Smooth muscle cell of the brain vasculature (primary cell): ENCODE measurements at regions not wholly inside any gene's neighbourhood (a gene's known extent, or its start where the extent isn't known, plus 50 kb on each side); places are given as distances from the start of the nearest gene placed in this dataset.

Source experiments
- DNase-seq: peaks from one replicate; pipeline ENCODE4 v3.0.0-alpha.2; 2012; ENCODE audit warnings: low read depth, low spot score

GRCh38 chr4:137070614-137071013 lies 461.7 kb downstream of the PCDH18 start:
- no peak for DNase-seq

- no peak for DNase-seq
Observed at GRCh38 chr4:137069473-137069872, 462.8 kb downstream of the PCDH18 start.

- no peak for DNase-seq
Observed at GRCh38 chr4:137067735-137068134, 464.6 kb downstream of the PCDH18 start.

GRCh38 chr4:137065311-137065710 lies 467.0 kb downstream of the PCDH18 start:
- DNase-seq, result no peak

- no peak for DNase-seq
Observed at GRCh38 chr4:137063961-137064360, 468.3 kb downstream of the PCDH18 start.

GRCh38 chr4:137043184-137043583 lies 489.1 kb downstream of the PCDH18 start:
- DNase-seq, result no peak

GRCh38 chr4:137039370-137039769 lies 492.9 kb downstream of the PCDH18 start:
- no peak for DNase-seq

- DNase-seq, result no peak
Observed at GRCh38 chr4:137032222-137032621, 500.1 kb downstream of the PCDH18 start.

GRCh38 chr4:137029026-137029425 lies 503.3 kb downstream of the PCDH18 start:
- no peak for DNase-seq

- no peak for DNase-seq
Observed at GRCh38 chr4:137025484-137026059, 506.7 kb downstream of the PCDH18 start.

GRCh38 chr4:137015426-137016409 lies 516.6 kb downstream of the PCDH18 start:
- no peak for DNase-seq

GRCh38 chr4:137000432-137000831 lies 531.9 kb downstream of the PCDH18 start:
- DNase-seq, result no peak

GRCh38 chr4:136992032-136992431 lies 540.3 kb downstream of the PCDH18 start:
- DNase-seq, result no peak

GRCh38 chr4:136985683-136986082 lies 546.6 kb downstream of the PCDH18 start:
- DNase-seq, result no peak

GRCh38 chr4:136967069-136967468 lies 565.2 kb downstream of the PCDH18 start:
- no peak for DNase-seq

- no peak for DNase-seq
Observed at GRCh38 chr4:136965478-136965877, 566.8 kb downstream of the PCDH18 start.

GRCh38 chr4:136962868-136963267 lies 569.4 kb downstream of the PCDH18 start:
- DNase-seq, result no peak

- DNase-seq, result no peak
Observed at GRCh38 chr4:136946307-136946907, 585.9 kb downstream of the PCDH18 start.

GRCh38 chr4:136939781-136940180 lies 592.5 kb downstream of the PCDH18 start:
- DNase-seq, result no peak

- DNase-seq, result no peak
Observed at GRCh38 chr4:136935871-136936270, 596.4 kb downstream of the PCDH18 start.

GRCh38 chr4:136935305-136935704 lies 597.0 kb downstream of the PCDH18 start:
- DNase-seq, result no peak

- no peak for DNase-seq
Observed at GRCh38 chr4:136934601-136935000, 597.7 kb downstream of the PCDH18 start.

- no peak for DNase-seq
Observed at GRCh38 chr4:136931781-136932180, 600.5 kb downstream of the PCDH18 start.
